ENCODE measurements at regions not wholly inside any gene's neighbourhood (a gene's known extent, or its start where the extent isn't known, plus 50 kb on each side); places are given as distances from the start of the nearest gene placed in this dataset.
"Not testable (repeated sequence)": the region's sequence is repeated elsewhere in the genome, so short reads cannot be mapped to it uniquely, and the experiment has no call there.

DNA sequence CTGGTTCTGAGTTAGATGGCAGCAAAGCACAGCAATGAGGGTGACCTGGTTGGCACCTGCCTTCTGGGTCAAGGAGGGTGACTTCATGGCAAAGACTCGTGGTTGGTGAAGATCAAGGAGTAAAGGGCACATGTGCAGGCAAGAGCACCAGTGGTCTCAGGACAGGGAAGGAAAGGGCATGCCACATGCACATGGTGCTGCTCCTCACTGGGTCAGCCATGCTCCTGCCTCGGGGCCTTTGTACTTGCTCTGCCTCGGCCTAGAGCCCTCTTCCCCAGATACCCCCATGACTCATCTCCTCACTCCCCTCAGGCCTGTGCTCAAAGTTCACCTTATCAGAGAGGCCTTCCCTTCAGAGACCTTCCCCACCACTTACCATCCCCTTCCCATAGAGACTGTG, 106.7 kb upstream of the KDM7A start:
- DNase-seq (ENCODE audit: low read depth) = no peak

DNA sequence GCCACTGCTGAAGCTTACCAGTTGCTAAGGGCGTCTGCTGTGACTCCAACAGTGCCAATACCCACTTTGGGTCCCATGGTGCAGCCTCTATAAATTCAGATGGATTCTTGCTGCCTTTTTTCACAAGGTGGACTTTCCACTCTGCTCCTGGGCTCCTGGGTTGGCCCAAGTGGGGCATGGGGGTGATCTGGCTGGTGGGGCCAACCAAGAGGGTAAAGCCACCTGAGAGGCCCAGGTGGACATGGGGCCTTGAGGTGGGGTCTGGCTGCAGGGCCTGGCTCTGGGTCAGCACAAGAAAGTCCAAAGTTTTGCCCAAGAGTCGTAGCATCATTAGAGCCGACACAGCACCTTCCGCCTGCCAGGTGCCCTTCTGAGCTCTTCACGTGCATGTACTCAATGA, 105.2 kb upstream of the KDM7A start:
- DNase-seq (ENCODE audit: low read depth) = no peak

DNA sequence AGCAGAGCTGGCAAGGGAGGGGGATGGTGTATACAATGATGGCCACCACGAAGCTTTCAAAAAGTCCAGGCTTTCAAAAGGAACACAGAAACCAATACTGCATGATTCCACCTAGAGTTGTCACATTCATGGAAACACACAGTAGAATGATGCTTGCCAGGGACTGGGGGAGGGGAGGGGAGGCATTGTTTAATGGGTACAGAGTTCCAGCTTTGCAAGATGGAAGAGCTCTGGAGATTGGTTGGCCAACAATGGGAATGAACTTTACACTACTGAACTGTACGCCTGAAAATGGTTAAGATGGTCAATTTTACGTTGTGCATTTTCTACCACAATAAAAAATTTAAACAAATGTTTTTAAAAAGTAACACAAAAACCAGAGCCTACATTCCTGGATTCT, 104.5 kb upstream of the KDM7A start:
- no peak for DNase-seq (ENCODE audit: low read depth)

DNA sequence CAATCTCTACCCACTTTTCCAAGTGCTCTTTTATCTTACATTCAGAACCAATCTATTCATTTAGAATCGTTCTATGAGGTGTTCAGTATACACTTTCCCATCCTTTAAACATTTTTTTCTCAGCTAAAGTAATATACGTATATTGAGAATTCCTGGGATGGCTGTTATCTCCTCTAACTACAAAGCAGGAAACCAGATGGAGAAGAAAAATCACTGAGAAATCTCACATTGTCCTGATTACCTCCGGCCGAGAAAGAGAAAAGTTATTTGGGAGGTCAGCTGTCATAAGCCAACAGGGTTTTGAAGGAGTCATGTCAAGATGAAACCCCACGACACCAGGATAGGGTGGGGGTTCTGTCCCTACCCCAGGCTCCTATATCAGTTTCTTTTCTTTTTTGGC, 99.2 kb upstream of the KDM7A start:
- DNase-seq (ENCODE audit: low read depth) = no peak

DNA sequence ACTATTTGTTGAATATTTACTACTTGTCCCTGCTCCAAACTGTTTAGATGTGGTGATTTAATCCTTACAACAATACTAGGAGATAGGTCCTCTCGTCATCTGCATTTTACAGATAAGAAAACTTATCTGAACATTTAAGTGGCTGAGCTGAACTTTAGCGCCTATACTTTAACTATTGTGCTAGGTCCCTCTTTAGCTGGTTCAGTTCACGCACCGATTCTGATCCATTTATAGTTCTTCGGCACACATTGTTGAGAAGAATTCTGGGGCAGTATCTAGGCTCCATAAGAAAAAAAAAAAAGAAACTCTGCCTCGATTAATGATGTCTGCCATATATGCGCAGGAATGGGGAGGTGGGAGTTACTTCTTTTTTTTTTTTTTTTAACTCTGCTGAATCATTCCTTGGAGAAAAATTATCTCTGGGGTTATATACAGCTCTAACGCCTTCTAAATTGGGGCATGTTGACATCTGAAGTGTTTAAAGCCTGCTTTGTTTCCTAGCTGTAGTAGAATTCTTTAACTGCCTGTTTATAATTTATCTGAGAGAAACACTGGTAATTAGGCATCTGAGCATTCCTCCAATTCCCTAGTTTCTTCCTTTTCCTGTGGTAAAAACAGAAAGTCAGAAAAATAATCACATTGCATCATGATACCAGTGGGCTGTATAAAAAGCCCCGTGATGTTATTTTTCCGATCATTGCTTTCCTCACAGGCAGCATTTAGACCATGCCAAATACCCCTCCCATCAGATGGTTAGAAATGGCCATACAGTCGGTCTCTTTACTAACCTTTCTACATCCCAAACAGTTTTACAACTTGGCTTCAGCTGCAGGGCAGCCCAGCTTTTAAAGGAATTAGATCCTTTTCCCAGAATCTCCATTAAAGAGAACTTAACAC, 98.5 kb upstream of the KDM7A start:
- no peak for DNase-seq (ENCODE audit: low read depth)

DNA sequence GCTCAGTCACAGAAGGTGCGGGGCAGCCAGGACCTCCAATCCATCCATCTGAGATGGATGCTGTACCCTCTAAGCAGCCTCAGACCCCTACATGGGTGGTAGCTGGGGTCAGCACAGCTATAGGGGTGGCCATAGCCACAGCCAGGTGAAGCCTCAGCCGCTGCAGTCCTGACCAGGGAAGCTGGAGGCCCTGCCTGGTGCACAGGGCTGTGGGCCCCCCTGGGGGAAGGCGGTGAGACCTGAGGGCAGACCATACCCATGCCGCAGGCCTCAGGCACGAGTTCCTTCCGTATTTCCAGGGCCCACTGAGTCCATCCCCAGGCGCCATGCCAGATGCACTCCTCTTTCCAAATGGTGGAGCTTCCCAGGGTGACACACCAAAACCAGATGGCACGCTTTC, 96.6 kb upstream of the KDM7A start:
- no peak for DNase-seq (ENCODE audit: low read depth)

DNA sequence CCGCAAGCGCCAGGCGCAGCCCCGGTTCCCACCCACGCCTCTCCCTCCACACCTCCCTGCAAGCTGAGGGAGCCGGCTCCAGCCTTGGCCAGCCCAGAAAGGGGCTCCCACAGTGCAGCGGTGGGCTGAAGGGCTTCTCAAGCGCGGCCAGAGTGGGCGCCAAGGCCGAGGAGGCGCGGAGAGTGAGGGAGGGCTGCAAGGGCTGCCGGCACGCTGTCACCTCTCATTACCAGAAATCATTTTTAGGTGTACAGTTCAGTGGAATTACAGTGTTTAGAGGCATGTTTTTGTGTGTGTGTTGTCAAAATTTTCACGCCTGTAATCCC, 94.8 kb upstream of the KDM7A start:
- not testable (repeated sequence) for DNase-seq (ENCODE audit: low read depth)

DNA sequence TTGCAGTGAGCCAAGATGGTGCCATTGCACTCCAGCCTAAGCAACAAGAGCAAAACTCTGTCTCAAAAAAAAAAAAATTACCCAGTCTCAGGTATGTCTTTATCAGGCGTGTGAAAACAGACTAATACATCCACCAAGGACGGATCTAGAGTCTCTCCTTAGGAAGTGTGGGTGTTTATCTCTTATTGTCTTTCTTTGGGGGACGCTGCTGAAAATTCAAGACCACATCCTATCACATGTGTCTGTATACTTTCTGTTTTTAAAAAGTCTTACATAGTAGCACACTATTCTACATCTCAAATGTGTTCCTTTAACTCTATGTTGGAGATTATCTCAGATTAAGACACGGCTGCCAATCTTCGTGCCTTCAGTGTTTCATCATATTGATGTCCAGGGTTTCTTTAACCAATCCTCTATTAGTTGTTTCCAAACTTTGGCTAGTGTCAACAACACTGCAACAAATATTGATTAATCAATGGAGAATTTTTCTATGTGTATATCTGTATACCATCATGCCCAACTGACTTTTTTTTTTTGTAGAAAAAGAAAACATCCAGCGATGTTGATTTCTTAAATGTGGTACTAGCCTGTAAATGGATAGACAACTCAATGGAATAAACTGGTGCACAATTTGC, 92.3 kb upstream of the KDM7A start:
- DNase-seq (ENCODE audit: low read depth) = no peak

DNA sequence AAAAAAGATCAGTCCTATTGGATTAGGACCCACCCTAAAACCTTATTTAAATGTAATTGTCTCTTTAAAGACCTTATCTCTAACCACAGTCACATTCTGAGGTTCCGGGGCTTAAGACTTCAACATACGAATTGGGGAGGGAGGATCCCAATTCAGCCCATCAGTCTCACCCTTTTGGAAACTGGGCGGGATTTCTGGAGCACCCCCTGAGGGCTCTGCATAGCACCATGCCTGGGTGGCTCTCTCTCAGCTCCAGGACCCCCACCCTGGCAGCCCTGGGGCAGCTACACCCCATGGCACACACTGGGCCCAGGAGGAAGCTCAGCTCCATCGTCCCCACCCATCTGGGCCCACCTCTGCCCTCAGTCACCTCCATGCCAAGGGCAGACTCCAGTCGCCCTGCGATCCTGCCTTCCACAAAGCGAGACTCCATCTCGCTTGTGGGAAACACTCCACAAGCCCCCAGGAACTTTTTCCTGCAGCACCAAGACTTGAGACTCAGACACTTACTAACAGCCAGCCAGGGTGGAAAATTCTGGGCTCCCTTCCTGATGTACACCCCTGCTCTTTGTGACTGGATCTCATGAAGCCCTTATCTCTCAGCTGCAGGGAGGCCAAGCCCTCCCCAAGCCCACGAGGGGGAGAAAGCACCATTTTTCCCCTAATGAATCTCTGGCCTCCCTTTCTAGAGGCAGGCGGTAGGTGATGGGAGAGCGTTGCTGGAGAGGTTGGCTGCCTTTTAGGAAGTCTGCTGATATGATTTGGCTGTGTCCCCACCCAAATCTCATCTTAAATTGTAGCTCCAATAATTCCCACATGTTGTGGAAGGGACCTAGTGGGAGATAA, 90.8 kb upstream of the KDM7A start:
- no peak for DNase-seq (ENCODE audit: low read depth)

DNA sequence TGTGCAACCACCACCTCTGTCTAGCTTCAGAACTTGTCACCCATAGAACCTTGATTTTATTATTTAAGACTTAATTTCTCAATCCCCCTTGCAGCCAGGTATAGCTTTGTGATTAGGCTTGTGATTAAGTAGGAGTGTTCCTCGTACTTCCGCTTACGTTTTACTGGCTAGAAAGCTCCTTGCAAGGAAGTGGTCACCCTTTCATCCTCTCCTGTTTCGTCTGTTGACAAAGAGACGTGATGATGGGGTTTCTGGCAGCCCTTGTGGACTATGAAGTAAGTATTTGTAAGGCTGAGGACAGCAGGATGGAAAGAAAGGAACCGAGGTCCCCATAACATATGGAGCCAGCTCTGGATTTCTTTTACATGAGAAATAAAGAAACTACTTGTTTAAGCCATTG, 86.5 kb upstream of the KDM7A start:
- no peak for DNase-seq (ENCODE audit: low read depth)

DNA sequence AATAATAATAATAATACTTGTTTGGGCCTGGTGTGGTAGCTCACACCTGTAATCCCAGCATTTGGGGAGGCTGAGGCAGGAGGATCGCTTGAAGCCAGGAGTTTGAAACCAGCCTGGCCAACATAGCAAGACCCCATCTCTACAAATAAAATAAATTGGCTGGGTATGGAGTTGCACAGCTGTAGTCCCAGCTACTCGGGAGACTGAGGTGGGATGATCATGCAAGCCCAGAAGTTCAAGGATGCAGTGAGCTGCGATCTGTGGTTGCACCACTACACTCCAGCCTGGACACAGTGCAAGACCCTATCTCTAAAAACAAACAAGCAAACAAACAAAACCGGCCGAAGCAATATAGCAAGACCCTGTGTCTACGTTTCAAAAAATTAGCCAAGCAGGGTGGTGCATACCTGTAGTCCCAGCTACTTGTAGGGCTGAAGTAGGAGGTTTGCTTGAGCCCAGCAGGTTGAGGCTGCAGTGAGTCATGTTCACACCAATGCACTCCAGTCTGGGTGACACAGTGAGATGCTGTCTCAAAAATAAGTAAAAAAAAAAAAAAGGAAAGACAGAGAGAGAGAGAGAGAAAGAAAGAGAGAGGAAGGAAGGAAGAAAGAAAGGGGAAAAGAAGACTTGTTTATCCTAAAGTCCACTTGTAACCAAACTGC, 85.6 kb upstream of the KDM7A start:
- no peak for DNase-seq (ENCODE audit: low read depth)

DNA sequence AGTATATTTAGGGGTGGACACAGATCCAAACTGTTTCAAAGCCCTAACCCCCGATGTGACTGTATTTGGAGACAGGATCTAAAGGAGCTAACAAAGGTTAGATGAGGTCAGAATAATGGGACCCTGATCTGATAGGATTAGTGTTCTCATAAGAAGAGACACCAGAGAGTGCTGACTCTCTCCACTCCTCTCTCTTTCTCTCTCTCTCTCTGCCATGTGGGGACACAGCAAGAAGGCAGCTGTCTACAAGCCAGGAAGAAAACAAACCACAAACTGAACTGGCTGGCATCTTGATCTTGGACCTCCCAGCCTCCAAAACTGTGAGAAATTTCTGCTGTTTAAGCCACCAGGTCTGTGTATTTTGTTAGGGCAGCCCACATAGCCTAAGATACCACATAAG, 84.7 kb upstream of the KDM7A start:
- DNase-seq (ENCODE audit: low read depth) = no peak

DNA sequence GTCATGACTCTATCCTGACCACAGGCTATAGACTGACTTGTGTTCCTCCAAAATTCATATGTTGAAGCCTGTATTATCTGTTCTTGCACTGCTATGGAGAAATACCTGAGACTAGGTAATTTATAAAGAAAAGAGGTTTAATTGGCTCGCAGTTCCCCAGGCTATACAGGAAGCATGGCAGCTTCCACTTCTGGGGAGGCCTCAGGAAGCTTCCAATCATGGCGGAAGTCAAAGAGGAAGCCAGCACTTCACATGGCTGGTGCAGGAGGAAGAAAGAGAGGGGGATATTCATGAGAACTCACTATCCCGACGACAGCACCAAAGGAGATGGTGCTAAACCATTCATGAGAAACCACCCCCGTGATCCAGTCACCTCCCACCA, 84.3 kb upstream of the KDM7A start:
- no peak for DNase-seq (ENCODE audit: low read depth)

DNA sequence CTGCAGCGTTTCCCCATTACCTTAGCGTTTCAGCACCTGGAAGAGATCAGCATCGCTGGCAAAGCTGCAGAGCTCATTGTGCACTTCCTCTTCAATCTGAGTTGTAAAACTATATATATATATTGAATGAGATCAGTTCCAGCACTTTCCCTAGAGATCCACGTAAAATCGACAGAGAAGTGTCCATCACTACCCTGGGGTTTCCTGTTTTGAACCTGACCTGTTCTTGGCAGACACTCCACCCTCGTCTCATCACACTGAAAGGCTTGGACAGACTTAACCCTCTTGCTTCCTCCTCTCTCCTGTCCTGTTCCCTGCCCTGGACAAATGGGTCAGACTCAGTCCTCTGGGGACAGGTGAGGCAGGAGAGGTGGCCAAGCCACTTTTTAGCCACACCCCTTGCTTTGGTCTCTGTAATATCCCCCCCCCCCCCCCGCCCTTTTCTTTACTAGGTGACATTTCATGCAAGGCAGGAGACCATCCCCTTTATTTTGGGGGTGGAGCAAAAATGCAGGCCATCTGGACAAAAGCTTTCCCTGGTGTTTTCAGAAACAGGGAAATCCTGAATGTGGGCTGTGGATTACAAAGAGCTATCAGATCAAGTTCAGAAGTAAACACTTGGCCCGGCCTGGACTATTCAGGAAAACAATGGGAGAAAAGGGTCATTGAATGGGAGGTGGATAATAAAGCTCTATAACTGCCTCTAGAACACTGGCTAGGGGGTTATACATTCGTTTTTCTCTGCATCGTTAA, 83.7 kb upstream of the KDM7A start:
- DNase-seq (ENCODE audit: low read depth) = no peak

DNA sequence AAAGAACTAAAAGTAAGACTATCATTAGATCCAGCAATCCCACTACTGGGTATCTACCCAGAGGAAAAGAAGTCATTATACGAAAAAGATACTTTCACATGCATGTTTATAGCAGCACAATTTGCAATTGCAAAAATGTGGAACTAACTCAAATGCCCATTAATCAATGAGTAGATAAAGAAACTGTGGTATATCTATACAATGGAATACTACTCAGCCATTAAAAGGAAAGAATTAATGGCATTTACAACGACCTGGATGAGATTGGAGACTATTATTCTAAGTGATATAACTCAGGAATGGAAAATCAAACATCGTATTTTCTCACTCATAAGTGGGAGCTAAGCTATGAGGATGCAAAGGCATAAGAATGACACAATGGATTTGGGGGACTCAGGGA, 80.5 kb upstream of the KDM7A start:
- DNase-seq (ENCODE audit: low read depth) = not testable (repeated sequence)

DNA sequence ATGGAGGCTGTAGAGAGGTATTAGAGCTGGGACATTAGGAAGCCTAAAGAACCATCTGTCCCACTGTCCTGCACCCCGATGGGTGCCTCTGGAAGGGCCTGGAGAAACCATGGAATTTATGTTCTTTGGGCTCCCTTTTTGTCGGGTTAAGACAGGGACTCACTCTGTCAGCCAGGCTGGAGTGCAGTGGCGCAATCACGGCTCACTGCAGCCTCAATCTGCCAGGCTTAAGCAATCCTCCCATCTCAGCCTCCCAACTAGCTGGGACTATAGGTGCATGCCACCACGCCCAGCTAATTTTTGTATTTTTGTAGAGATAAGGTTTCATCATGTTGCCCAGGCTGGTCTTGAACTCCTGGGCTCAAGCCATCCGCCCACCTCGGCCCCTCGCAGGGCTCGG, 78.2 kb upstream of the KDM7A start:
- DNase-seq (ENCODE audit: low read depth) = not testable (repeated sequence)

DNA sequence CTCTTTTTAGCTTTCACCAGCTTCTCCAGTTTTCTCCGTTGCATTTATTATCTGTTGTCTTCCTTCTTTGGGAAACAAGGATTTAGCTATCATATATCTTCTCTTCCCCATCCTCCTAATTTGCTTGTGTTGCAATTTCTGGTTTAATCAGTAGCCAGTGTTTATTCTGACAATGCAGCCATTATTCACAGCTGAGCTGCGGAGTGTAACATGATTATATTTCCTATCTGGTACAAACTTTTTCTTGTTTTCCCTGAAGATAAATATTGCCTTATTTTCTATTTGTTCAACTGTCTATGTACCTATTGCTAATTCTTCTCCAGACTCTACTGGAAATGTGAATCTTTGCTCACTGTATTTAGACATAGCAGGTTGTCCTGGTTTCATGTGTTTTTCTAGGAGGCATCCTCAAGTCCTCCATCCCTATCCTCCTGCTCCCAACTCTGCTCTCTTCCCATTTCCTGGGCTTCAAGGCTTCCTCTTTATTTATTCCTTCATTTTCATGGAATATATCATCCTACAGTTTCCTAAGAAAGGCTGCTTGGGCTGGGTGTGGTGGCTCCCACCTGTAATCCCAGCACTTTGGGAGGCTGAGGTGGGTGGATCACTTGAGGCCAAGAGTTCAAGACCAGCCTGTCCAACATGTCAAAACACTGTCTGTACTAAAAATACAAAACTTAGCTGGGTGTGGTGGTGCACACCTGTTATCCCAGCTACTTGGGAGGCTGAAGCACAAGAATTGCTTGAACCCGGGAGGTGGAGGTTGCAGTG, 72.4 kb upstream of the KDM7A start:
- no peak for DNase-seq (ENCODE audit: low read depth)

DNA sequence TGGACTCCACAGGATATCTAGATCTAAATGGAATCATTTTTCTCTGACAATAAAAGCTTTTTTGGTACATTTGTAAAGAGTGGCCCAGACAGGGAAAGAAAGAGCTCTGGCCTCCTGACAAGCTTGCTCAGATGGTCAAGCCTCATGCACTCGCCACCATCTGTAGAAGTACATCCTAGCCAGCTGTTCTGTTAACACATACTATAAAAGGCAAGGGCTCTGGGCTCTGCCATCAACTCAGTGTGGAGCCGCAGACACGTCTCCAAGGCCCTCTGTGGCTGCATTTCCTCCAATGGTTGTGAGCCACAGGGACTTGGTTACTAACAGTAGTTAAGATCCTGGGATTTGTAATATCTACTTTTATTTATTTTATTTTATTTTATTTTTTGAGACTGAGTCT, 70.8 kb upstream of the KDM7A start:
- no peak for DNase-seq (ENCODE audit: low read depth)

DNA sequence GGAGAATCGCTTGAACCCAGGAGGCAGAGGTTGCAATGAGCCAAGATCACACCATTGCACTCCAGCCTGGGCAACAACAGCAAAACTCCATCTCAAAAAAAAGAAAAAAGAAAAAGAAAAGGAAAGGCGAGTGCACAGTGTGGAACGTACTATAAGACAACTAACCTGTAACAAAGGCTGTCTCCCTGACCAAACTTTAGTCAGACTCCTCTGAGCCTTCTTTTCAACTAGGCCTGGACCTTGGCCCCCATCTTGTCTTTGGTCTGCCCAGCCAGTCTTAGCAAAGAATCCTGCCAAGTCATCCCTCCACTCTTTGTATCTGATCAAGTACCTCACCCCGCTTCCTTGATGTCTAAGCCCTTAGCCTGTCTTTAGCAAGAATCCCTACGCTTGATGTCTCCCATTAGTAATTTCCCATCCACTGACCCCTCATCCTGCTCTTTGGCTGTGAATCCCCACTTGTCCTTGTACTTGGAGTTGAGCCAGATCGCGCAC, 68.9 kb upstream of the KDM7A start:
- no peak for DNase-seq (ENCODE audit: low read depth)

All from RPMI7951 (cell line).